K562 (cell line): ENCODE measurements at regions not wholly inside any gene's neighbourhood (a gene's known extent, or its start where the extent isn't known, plus 50 kb on each side); places are given as distances from the start of the nearest gene placed in this dataset.

Source experiments
- ATAC-seq: fragments of 200-7000 bp; cut with Tn5 transposase; 3 replicates; pipeline ENCODE4 v1.9.1; 2020; ENCODE audit warnings: moderate library complexity
- BruUV-seq: library from RNA; stranded (reverse); fragments of 400-500 nt; replicated peaks from 2 replicates; lab custom pipeline; 2021; lab: Mats Ljungman, UMichigan
- CTCF ChIA-PET: fragments of 300-600 bp; formaldehyde crosslinking; extraction: SDS; loops from one replicate; lab custom pipeline; 2021; ENCODE audit warnings: low intra/inter-chr PET ratio; lab: Yijun Ruan, JAX
- POLR2A ChIA-PET: fragments of 300-600, 350-650 bp; sonication (Branson Sonifier 250); formaldehyde crosslinking; extraction: SDS; loops from one replicate; lab custom pipeline; 2021; ENCODE audit warnings: antibody characterized with exemption, inconsistent platforms; lab: Yijun Ruan, JAX
- DNase-seq, 4 experiments: peaks; one replicate each; pipeline versions ENCODE4 v3.0.0 to v3.0.0-alpha.2; 2011 to 2018; ENCODE audit warnings: low spot score in 3 of 4, mixed read lengths in 3 of 4; ENCODE audit errors: extremely low read depth in 1 of 4
- FAIRE-seq: peaks from 2 replicates; lab custom pipeline; 2011; peaks lifted over from hg19 to GRCh38; lab: Jason Lieb, UNC
- H2AFZ ChIP-seq: 2 replicates; pipeline ENCODE4 v1.6.0; 2011; ENCODE audit warnings: low read depth, low read length, control low read depth, inconsistent platforms
- H3K27ac ChIP-seq: fragments of 200-600 bp; 3 replicates; pipeline ENCODE4 v1.8.0; 2011; ENCODE audit warnings: low read depth, mild to moderate bottlenecking, control low read depth, inconsistent platforms, low read length, moderate library complexity, mixed read lengths; ENCODE audit errors: extremely low read depth
- H3K27me3 ChIP-seq, 2 experiments: fragments of 300-600 bp in 1 of 2; 2 replicates in 1 of 2; 3 replicates in 1 of 2; pipeline versions ENCODE4 v1.6.0 to v1.8.0; 2011; ENCODE audit warnings: inconsistent platforms in 2 of 2, low read length in 2 of 2, mild to moderate bottlenecking in 1 of 2, mixed read lengths in 1 of 2, moderate library complexity in 1 of 2; ENCODE audit not compliant: control insufficient read depth in 2 of 2, insufficient read depth in 2 of 2
- H3K36me3 ChIP-seq: fragments of 300-600 bp; 3 replicates; pipeline ENCODE4 v1.8.0; 2011; ENCODE audit warnings: mild to moderate bottlenecking, low read length, inconsistent platforms; ENCODE audit not compliant: control insufficient read depth, insufficient read depth
- H3K4me1 ChIP-seq, 2 experiments: fragments of 200-600 bp in 1 of 2; replicated peaks in 1 of 2; 2 replicates in 1 of 2; 3 replicates in 1 of 2; pipeline versions ENCODE4 v1.5.1 to v1.8.0; 2011; ENCODE audit warnings: inconsistent platforms in 2 of 2, low read length in 2 of 2, mild to moderate bottlenecking in 1 of 2, mixed read lengths in 1 of 2, moderate library complexity in 1 of 2; ENCODE audit not compliant: control insufficient read depth in 2 of 2, insufficient read depth in 2 of 2
- H3K4me2 ChIP-seq: 2 replicates; pipeline ENCODE4 v1.6.1; 2011; ENCODE audit warnings: low read length, control low read depth, inconsistent platforms, mixed read lengths; ENCODE audit not compliant: insufficient read depth
- H3K4me3 ChIP-seq: fragments of 200-600 bp; sonication (generic), shearing (Covaris generic); 2 replicates; pipeline ENCODE4 v1.5.1; 2016; ENCODE audit warnings: control low read depth, inconsistent platforms
- H3K79me2 ChIP-seq: fragments of 200-600 bp; 3 replicates; pipeline ENCODE4 v1.8.0; 2011; ENCODE audit warnings: low read length, inconsistent platforms; ENCODE audit not compliant: control insufficient read depth, insufficient read depth
- H3K9ac ChIP-seq, 2 experiments: 2 replicates each; pipeline versions ENCODE4 v1.6.0 to v1.6.1; 2011; ENCODE audit warnings: low read depth in 2 of 2, low read length in 2 of 2, control low read depth in 1 of 2, inconsistent platforms in 1 of 2, mild to moderate bottlenecking in 1 of 2, mixed read lengths in 1 of 2; ENCODE audit not compliant: insufficient read depth in 1 of 2
- H3K9me1 ChIP-seq: one replicate; pipeline ENCODE4 v1.6.0; 2011; ENCODE audit warnings: inconsistent platforms, mild to moderate bottlenecking, low read length, moderate library complexity; ENCODE audit not compliant: control insufficient read depth, insufficient read depth
- H3K9me3 ChIP-seq: replicated peaks from 2 replicates; pipeline ENCODE4 v1.5.1; 2011; ENCODE audit warnings: low read depth, low read length, inconsistent platforms; ENCODE audit not compliant: control insufficient read depth, insufficient read depth
- H4K20me1 ChIP-seq: replicated peaks from 2 replicates; pipeline ENCODE4 v1.6.1; 2011; ENCODE audit warnings: low read length, inconsistent platforms, mixed read lengths; ENCODE audit not compliant: control insufficient read depth, insufficient read depth
- HDAC8 ChIP-seq: fragments of 450-650 bp; IDR thresholded peaks from 2 replicates; pipeline ENCODE4 v1.6.1; 2016; ENCODE audit warnings: mild to moderate bottlenecking, missing genetic modification characterization, moderate library complexity, missing compliant biosample characterization
- HNRNPLL ChIP-seq: fragments of 200-400 bp; formaldehyde crosslinking; IDR thresholded peaks from 2 replicates; pipeline ENCODE4 v1.6.1; 2017; ENCODE audit warnings: low read length, low read depth, mild to moderate bottlenecking; ENCODE audit not compliant: poor library complexity, severe bottlenecking
- RAD21 ChIP-seq, 2 experiments: fragments of 250-450 bp in 1 of 2; fragments of 450-650 bp in 1 of 2; sonication (Bioruptor Pico) in 1 of 2; formaldehyde crosslinking in 1 of 2; IDR thresholded peaks in 1 of 2; conservative IDR thresholded peaks in 1 of 2; 2 replicates each; pipeline versions ENCODE4 v1.4.0 to v1.8.0; 2020 to 2022; ENCODE audit warnings: mild to moderate bottlenecking in 2 of 2, moderate library complexity in 1 of 2
- SMARCE1 ChIP-seq: fragments of 450-650 bp; IDR thresholded peaks from 2 replicates; pipeline ENCODE4 v1.7.1; 2016; ENCODE audit warnings: mild to moderate bottlenecking
- ZNF212 ChIP-seq: fragments of 450-650 bp; formaldehyde crosslinking; IDR thresholded peaks from 2 replicates; pipeline ENCODE4 v1.4.0; 2020; ENCODE audit warnings: mild to moderate bottlenecking
- WGBS: fragments of 100-300 bp; shearing (Covaris generic); methylation state at CpG from one replicate; pipeline ENCODE4 v1.1.6; 2016; ENCODE audit warnings: low coverage, mixed read lengths; ENCODE audit not compliant: insufficient coverage; ENCODE audit errors: missing lambda C conversion rate; 5-methylcytosine and 5-hydroxymethylcytosine counted together
- in situ Hi-C: fragments of 300-500 bp; cut with MboI; formaldehyde crosslinking; loops from 4 replicates; pipeline ENCODE4 v1.15.0; 2018; ENCODE audit warnings: inconsistent platforms, mixed read lengths
- intact Hi-C: fragments of 100-400 bp; cut with micrococcal nuclease; formaldehyde crosslinking; loops from 2 replicates; pipeline ENCODE4 v1.14.2; 2022
- TF ChIP-seq, protein P1 (sequence below): sonication (generic); formaldehyde crosslinking; IDR thresholded peaks from 2 replicates; pipeline ENCODE4 v1.8.0; 2022; ENCODE audit warnings: missing genetic modification reagents, mild to moderate bottlenecking, moderate library complexity, borderline replicate concordance
- TF ChIP-seq, protein P2 (sequence below): sonication (generic); formaldehyde crosslinking; IDR thresholded peaks from 2 replicates; pipeline ENCODE4 v1.8.0; 2023; ENCODE audit warnings: mild to moderate bottlenecking, missing genetic modification reagents
- TF ChIP-seq, protein P3 (sequence below), 2 experiments: IDR thresholded peaks; 2 replicates each; pipeline ENCODE4 v1.6.1; 2011; ENCODE audit warnings: borderline replicate concordance in 1 of 2, control low read depth in 1 of 2, low read depth in 1 of 2, low read length in 1 of 2, mild to moderate bottlenecking in 1 of 2, mixed read lengths in 1 of 2, moderate library complexity in 1 of 2; ENCODE audit not compliant: insufficient read depth in 1 of 2, insufficient read length in 1 of 2, poor library complexity in 1 of 2, severe bottlenecking in 1 of 2; ENCODE audit errors: extremely low read depth in 1 of 2

DNA sequence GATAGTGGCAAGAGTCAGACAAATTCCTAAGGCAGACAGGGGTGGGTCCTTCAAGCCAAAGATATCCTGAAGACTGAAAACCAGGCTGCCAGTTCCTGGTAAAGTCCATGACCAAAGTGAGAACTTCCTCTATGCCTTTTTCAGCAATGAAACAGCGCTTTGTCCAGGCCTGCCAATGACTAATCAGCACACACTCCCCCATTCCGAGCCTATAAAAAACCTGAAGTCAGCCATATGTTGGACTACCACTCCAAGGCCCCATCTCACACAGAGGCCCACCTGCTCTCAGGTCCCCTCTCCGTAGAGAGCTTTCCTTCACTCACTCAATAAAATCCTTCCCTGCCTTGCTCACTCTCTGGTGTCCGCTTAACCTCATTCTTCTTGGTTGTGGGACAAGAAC is 402.2 kb downstream of the ANKRD7 start:
- POLR2A ChIA-PET: no interaction called here
- H3K27me3 ChIP-seq: no peaks in the 10 kb centered on the region
- H3K4me3 ChIP-seq: no peak overlapping the region
- intact Hi-C loops: no loop called here
- 0% methylated on average over 4 of the region's 4 CpGs for WGBS
- H4K20me1 ChIP-seq: no peaks in the 10 kb centered on the region
- ATAC-seq: no peak
- no peaks in the 10 kb centered on the region for H3K36me3 ChIP-seq
- TF ChIP-seq RAD21 (CRISPR knock-in tag; conservative IDR thresholded peaks at IDR 0.05 in 1 of 2, IDR thresholded peaks at IDR 0.05 in 1 of 2) (no peak), HDAC8 (tag) (no peak), ZNF212 (CRISPR knock-in tag) (no peak), SMARCE1 (no peak), HNRNPLL (no peak)
- TF ChIP-seq, protein P1, sequence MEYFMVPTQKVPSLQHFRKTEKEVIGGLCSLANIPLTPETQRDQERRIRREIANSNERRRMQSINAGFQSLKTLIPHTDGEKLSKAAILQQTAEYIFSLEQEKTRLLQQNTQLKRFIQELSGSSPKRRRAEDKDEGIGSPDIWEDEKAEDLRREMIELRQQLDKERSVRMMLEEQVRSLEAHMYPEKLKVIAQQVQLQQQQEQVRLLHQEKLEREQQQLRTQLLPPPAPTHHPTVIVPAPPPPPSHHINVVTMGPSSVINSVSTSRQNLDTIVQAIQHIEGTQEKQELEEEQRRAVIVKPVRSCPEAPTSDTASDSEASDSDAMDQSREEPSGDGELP (CRISPR knock-in tag): no peak
- TF ChIP-seq, protein P2, sequence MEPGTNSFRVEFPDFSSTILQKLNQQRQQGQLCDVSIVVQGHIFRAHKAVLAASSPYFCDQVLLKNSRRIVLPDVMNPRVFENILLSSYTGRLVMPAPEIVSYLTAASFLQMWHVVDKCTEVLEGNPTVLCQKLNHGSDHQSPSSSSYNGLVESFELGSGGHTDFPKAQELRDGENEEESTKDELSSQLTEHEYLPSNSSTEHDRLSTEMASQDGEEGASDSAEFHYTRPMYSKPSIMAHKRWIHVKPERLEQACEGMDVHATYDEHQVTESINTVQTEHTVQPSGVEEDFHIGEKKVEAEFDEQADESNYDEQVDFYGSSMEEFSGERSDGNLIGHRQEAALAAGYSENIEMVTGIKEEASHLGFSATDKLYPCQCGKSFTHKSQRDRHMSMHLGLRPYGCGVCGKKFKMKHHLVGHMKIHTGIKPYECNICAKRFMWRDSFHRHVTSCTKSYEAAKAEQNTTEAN (CRISPR knock-in tag): no peak
- TF ChIP-seq, protein P3, sequence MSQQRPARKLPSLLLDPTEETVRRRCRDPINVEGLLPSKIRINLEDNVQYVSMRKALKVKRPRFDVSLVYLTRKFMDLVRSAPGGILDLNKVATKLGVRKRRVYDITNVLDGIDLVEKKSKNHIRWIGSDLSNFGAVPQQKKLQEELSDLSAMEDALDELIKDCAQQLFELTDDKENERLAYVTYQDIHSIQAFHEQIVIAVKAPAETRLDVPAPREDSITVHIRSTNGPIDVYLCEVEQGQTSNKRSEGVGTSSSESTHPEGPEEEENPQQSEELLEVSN (IDR thresholded peaks at IDR 0.05; ENCODE audit: borderline replicate concordance in 1 of 2, extremely low read depth in 1 of 2, insufficient read depth in 1 of 2, insufficient read length in 1 of 2, low read depth in 1 of 2, low read length in 1 of 2, poor library complexity in 1 of 2, severe bottlenecking in 1 of 2): no peak
- TF ChIP-seq, all 486 proteins: peak for 0
- DNase-seq: no peak
- no peaks in the 10 kb centered on the region for H3K4me1 ChIP-seq
- no peaks in the 10 kb centered on the region; the same call in 1 of the 2 replicates for H3K9me3 ChIP-seq
- CTCF ChIA-PET: no interaction called here
- BruUV-seq: no TSS peak
- no peak overlapping the region for H2AFZ ChIP-seq
- no peaks in the 10 kb centered on the region for H3K79me2 ChIP-seq
- H3K27ac ChIP-seq: no peak overlapping the region
- no peaks in the 10 kb centered on the region for H3K9me1 ChIP-seq
- FAIRE-seq: no peak
- in situ Hi-C loops: no loop called here
- H3K4me2 ChIP-seq: no peak overlapping the region
- H3K9ac ChIP-seq: no peak overlapping the region
